GM18519 (cell line): ENCODE measurements at regions not wholly inside any gene's neighbourhood (a gene's known extent, or its start where the extent isn't known, plus 50 kb on each side); places are given as distances from the start of the nearest gene placed in this dataset.
"Not testable (repeated sequence)": the region's sequence is repeated elsewhere in the genome, so short reads cannot be mapped to it uniquely, and the experiment has no call there.

Experiments used
- ATAC-seq: cut with Tn5 transposase; IDR thresholded peaks from one replicate; pipeline ENCODE4 v1.9.1; 2021; ENCODE audit warnings: mild to moderate bottlenecking, moderate library complexity; ENCODE audit not compliant: unreplicated experiment, low FRiP score

GRCh38 chr5:152686931-152687330 is 281.9 kb upstream of the NMUR2 start:
- no peak for ATAC-seq

GRCh38 chr5:152688561-152689249 is 283.6 kb upstream of the NMUR2 start:
- no peak for ATAC-seq

GRCh38 chr5:152689250-152689711 is 284.2 kb upstream of the NMUR2 start:
- no peak for ATAC-seq

GRCh38 chr5:152694231-152694630 is 289.2 kb upstream of the NMUR2 start:
- no peak for ATAC-seq

- ATAC-seq = no peak
These were observed 296.3 kb upstream of the NMUR2 start for GRCh38 chr5:152701305-152701949.

- no peak for ATAC-seq
These were observed 299.2 kb upstream of the NMUR2 start for GRCh38 chr5:152704286-152704685.

GRCh38 chr5:152711801-152712388 is 306.8 kb upstream of the NMUR2 start:
- no peak for ATAC-seq

GRCh38 chr5:152717393-152717792 is 312.3 kb upstream of the NMUR2 start:
- no peak for ATAC-seq

- no peak for ATAC-seq
These were observed 318.4 kb upstream of the NMUR2 start for GRCh38 chr5:152723482-152723881.

GRCh38 chr5:152730176-152730575 is 325.1 kb upstream of the NMUR2 start:
- ATAC-seq = no peak

- ATAC-seq = no peak
These were observed 331.8 kb upstream of the NMUR2 start for GRCh38 chr5:152736906-152737305.

GRCh38 chr5:152739916-152740315 is 334.8 kb upstream of the NMUR2 start:
- ATAC-seq = no peak

- not testable (repeated sequence) for ATAC-seq
These were observed 336.0 kb upstream of the NMUR2 start for GRCh38 chr5:152741126-152741525.

GRCh38 chr5:152787709-152788217 is 382.7 kb upstream of the NMUR2 start:
- not testable (repeated sequence) for ATAC-seq

- no peak for ATAC-seq
These were observed 396.8 kb upstream of the NMUR2 start for GRCh38 chr5:152801886-152802285.

- no peak for ATAC-seq
These were observed 399.1 kb upstream of the NMUR2 start for GRCh38 chr5:152804179-152804578.

GRCh38 chr5:152811988-152812387 is 406.9 kb upstream of the NMUR2 start:
- ATAC-seq = no peak

GRCh38 chr5:152813526-152813925 is 408.4 kb upstream of the NMUR2 start:
- ATAC-seq = no peak

GRCh38 chr5:152819891-152820290 is 414.8 kb upstream of the NMUR2 start:
- ATAC-seq = no peak

- ATAC-seq = no peak
These were observed 419.2 kb upstream of the NMUR2 start for GRCh38 chr5:152824316-152824715.

- ATAC-seq = no peak
These were observed 433.2 kb upstream of the NMUR2 start for GRCh38 chr5:152838241-152838786.
